GM23338 (cell line): ENCODE measurements at regions not wholly inside any gene's neighbourhood (a gene's known extent, or its start where the extent isn't known, plus 50 kb on each side); places are given as distances from the start of the nearest gene placed in this dataset.

Experiments
- EZH2 ChIP-seq: fragments of 200-600 bp; sonication (generic); IDR thresholded peaks from one replicate; pipeline ENCODE4 v1.8.0; 2017; ENCODE audit warnings: antibody characterized with exemption, mild to moderate bottlenecking, low read depth; ENCODE audit not compliant: unreplicated experiment
- POLR2AphosphoS5 ChIP-seq: IDR thresholded peaks from 2 replicates; pipeline ENCODE4 v1.6.1; 2016; ENCODE audit warnings: antibody characterized with exemption, low read depth
- TF ChIP-seq, protein P1 (sequence below): IDR thresholded peaks from one replicate; pipeline ENCODE4 v1.6.1; 2018; ENCODE audit warnings: antibody characterized with exemption; ENCODE audit not compliant: unreplicated experiment
- TF ChIP-seq, protein P2 (sequence below), 2 experiments: fragments of 200-600 bp in 1 of 2; sonication (generic) in 1 of 2; conservative IDR thresholded peaks; 2 replicates each; pipeline versions ENCODE4 v1.5.1 to v1.6.1; 2016 to 2017; ENCODE audit warnings: antibody characterized with exemption in 2 of 2, low read depth in 2 of 2, mild to moderate bottlenecking in 2 of 2, moderate library complexity in 1 of 2

DNA sequence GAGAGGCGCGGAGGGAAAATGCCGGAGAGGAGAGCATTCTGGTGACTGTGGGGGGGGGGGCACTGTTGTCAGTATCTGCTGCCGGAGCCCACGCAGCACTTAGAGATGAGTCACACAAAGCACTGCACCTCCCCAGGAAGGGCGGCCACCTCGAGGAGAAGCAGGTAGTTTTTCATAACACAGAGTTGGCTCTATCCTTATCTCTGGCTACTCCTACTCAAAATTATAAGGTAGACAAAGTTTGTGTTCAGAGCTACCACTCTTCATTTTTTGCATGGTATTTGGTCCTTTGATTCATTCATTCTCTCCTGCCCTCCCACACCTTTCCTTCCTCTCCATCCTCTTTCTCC lies 76.2 kb upstream of the SCOC start:
- TF ChIP-seq POLR2AphosphoS5 (no peak), EZH2 (no peak)
- TF ChIP-seq, protein P1, sequence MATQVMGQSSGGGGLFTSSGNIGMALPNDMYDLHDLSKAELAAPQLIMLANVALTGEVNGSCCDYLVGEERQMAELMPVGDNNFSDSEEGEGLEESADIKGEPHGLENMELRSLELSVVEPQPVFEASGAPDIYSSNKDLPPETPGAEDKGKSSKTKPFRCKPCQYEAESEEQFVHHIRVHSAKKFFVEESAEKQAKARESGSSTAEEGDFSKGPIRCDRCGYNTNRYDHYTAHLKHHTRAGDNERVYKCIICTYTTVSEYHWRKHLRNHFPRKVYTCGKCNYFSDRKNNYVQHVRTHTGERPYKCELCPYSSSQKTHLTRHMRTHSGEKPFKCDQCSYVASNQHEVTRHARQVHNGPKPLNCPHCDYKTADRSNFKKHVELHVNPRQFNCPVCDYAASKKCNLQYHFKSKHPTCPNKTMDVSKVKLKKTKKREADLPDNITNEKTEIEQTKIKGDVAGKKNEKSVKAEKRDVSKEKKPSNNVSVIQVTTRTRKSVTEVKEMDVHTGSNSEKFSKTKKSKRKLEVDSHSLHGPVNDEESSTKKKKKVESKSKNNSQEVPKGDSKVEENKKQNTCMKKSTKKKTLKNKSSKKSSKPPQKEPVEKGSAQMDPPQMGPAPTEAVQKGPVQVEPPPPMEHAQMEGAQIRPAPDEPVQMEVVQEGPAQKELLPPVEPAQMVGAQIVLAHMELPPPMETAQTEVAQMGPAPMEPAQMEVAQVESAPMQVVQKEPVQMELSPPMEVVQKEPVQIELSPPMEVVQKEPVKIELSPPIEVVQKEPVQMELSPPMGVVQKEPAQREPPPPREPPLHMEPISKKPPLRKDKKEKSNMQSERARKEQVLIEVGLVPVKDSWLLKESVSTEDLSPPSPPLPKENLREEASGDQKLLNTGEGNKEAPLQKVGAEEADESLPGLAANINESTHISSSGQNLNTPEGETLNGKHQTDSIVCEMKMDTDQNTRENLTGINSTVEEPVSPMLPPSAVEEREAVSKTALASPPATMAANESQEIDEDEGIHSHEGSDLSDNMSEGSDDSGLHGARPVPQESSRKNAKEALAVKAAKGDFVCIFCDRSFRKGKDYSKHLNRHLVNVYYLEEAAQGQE, result no peak
- TF ChIP-seq, protein P2, sequence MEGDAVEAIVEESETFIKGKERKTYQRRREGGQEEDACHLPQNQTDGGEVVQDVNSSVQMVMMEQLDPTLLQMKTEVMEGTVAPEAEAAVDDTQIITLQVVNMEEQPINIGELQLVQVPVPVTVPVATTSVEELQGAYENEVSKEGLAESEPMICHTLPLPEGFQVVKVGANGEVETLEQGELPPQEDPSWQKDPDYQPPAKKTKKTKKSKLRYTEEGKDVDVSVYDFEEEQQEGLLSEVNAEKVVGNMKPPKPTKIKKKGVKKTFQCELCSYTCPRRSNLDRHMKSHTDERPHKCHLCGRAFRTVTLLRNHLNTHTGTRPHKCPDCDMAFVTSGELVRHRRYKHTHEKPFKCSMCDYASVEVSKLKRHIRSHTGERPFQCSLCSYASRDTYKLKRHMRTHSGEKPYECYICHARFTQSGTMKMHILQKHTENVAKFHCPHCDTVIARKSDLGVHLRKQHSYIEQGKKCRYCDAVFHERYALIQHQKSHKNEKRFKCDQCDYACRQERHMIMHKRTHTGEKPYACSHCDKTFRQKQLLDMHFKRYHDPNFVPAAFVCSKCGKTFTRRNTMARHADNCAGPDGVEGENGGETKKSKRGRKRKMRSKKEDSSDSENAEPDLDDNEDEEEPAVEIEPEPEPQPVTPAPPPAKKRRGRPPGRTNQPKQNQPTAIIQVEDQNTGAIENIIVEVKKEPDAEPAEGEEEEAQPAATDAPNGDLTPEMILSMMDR (conservative IDR thresholded peaks at IDR 0.05; ENCODE audit: low read depth in 2 of 2), result no peak
